Stomach (tissue), 8 donors: ENCODE measurements at regions not wholly inside any gene's neighbourhood (a gene's known extent, or its start where the extent isn't known, plus 50 kb on each side); places are given as distances from the start of the nearest gene placed in this dataset.

Experiments
- DNase-seq, 2 donors: peaks; one replicate each; pipeline versions ENCODE4 v3.0.0 to v3.0.0-alpha.2; 2013 to 2019
- H3K27ac ChIP-seq, 5 donors: fragments of 200-600 bp in 4 of 5; sonication (generic) in 4 of 5; one replicate each; pipeline ENCODE4 v1.5.1; 2013 to 2019; ENCODE audit warnings: mild to moderate bottlenecking in 1 of 5, moderate library complexity in 1 of 5
- H3K27me3 ChIP-seq, 3 donors: fragments of 200-600 bp; sonication (generic); one replicate each; pipeline ENCODE4 v1.5.1; 2017 to 2019; ENCODE audit warnings: mixed run types in 1 of 3
- H3K36me3 ChIP-seq, 4 donors: fragments of 200-600 bp; sonication (generic); 1 replicate in 3 of 4; 2 replicates in 1 of 4; pipeline ENCODE4 v1.5.1; 2016 to 2019
- H3K4me1 ChIP-seq, 4 donors: fragments of 200-600 bp; sonication (generic); one replicate each; pipeline ENCODE4 v1.5.1; 2016 to 2019
- H3K4me3 ChIP-seq, 4 donors: fragments of 200-600 bp; sonication (generic) in 3 of 4; one replicate each; pipeline ENCODE4 v1.5.1; 2016 to 2019; ENCODE audit warnings: mild to moderate bottlenecking in 1 of 4
- H3K9me3 ChIP-seq, 4 donors: fragments of 200-600 bp; sonication (generic); one replicate each; pipeline ENCODE4 v1.5.1; 2016 to 2019
- EP300 ChIP-seq: sonication (generic); formaldehyde crosslinking; IDR thresholded peaks from one replicate; pipeline ENCODE4 v1.6.1; 2017; ENCODE audit warnings: antibody characterized with exemption
- POLR2A ChIP-seq, 4 donors: fragments of 450-650 bp; IDR thresholded peaks; one replicate each; pipeline ENCODE4 v1.6.1; 2016; ENCODE audit warnings: antibody characterized with exemption in 4 of 4, control low read depth in 2 of 4, mild to moderate bottlenecking in 1 of 4, moderate library complexity in 1 of 4
- POLR2AphosphoS5 ChIP-seq, 3 donors: sonication (generic); formaldehyde crosslinking; IDR thresholded peaks; one replicate each; pipeline ENCODE4 v1.6.1; 2016; ENCODE audit warnings: antibody characterized with exemption in 3 of 3
- WGBS, 5 donors: extraction: QIAGEN DNeasy Blood & Tissue Kit in 3 of 5; methylation state at CpG; one replicate each; pipeline versions ENCODE4 v1.1.5 to v1.1.7; 2013 to 2018; 5-methylcytosine and 5-hydroxymethylcytosine counted together
- intact Hi-C: fragments of 100-400 bp; cut with DNase I; formaldehyde crosslinking; loops from one replicate; pipeline ENCODE4 v1.15.1; 2023; ENCODE audit warnings: low total_unique reads
- TF ChIP-seq, protein P1 (sequence below), 7 experiments: fragments of 450-650 bp in 4 of 7; fragments of 200-600 bp in 3 of 7; sonication (generic) in 3 of 7; IDR thresholded peaks; one replicate each; pipeline ENCODE4 v1.5.1; 2016 to 2019; ENCODE audit warnings: antibody characterized with exemption in 7 of 7, control low read depth in 2 of 7, mild to moderate bottlenecking in 1 of 7
- donor health status: healthy with polysubstance abuse.
- donor health status: Bipolar disorder and iron deficiency.
- donor health status: healthy.

DNA sequence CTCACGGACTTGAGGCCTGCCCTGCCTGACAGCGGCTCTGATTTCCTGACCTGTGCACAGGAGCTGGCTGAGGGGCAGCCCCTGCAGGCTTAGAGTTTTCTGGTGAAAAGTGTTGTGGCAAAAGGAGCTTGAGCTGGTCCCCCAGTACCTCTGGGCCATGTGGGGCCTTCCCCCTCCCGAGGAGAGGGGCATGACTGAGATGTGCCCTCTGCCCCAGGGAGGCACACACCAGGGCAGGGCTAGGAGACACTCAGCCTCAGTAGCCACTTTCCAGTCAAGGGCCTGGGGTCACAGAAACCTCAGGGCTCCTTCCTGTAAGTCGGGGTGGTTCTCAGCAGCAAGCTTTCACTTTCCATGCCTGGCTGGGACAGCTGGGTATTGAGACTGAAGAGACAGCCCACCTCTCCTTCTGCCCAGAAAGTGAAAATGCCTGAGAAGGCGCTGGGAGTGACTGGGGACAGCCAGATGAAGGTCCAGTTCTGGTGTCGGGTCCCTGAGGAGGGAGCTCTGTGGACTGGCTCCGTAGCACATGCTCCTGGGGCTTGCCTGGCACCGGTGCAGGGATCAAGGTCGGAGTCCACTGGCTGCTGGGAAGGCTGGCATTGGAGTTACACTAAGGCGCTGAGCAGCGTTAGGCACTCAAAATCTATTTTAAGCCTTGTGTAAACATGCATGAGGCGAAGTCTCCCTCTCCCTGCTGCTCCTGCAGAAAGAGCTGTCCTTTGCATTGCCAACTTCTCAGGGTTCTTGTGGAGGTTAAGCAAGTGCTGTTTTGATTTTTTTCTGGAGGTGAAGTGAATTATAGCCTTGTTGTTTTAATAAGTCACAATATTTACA, 394.9 kb downstream of the GADD45G start:
- 2 to 9% (median 5%) methylated on average over 9 to 12 of the region's 12 CpGs for WGBS, 5 donors
- Histone ChIP-seq H3K27me3 (no peaks in the 10 kb centered on the region), H3K36me3 (no peaks in the 10 kb centered on the region), H3K4me3 (peak overlapping the region; percentile 14 to 31 (median 28)), H3K9me3 (no peaks in the 10 kb centered on the region), H3K27ac (peak overlapping the region; percentile 81 to 98 (median 92)), H3K4me1 (peaks cover 41 to 69% (median 65%) of the 10 kb centered on the region in 4 donors)
- TF ChIP-seq, protein P1, sequence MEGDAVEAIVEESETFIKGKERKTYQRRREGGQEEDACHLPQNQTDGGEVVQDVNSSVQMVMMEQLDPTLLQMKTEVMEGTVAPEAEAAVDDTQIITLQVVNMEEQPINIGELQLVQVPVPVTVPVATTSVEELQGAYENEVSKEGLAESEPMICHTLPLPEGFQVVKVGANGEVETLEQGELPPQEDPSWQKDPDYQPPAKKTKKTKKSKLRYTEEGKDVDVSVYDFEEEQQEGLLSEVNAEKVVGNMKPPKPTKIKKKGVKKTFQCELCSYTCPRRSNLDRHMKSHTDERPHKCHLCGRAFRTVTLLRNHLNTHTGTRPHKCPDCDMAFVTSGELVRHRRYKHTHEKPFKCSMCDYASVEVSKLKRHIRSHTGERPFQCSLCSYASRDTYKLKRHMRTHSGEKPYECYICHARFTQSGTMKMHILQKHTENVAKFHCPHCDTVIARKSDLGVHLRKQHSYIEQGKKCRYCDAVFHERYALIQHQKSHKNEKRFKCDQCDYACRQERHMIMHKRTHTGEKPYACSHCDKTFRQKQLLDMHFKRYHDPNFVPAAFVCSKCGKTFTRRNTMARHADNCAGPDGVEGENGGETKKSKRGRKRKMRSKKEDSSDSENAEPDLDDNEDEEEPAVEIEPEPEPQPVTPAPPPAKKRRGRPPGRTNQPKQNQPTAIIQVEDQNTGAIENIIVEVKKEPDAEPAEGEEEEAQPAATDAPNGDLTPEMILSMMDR (IDR thresholded peaks at IDR 0.05) = no peak
- TF ChIP-seq EP300 = peak; percentile 69
- TF ChIP-seq POLR2A (IDR thresholded peaks at IDR 0.05) = no peak
- TF ChIP-seq POLR2AphosphoS5 (IDR thresholded peaks at IDR 0.05) = peak; percentile 76 to 88 (median 85)
- DNase-seq = peak; percentile 90 to 92
- intact Hi-C loops = no loop called here

DNA sequence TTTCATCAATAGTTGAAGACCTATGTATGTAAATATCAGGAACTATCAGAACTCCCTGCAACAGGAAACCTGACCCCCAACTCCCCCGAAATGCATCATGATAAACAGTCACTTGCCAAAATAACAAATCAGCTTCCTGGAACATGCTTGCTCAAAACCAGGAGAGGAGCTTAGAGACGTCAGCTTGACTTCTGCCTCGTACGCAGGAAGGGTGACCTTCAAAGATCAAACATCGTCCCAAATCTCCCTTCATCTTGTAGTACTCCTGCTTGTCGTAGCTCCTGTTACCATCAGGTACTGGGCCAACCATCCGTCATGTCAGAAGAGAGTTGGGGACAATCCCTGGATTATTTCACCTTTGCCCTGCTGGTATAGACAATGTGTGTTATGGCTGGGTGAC, 396.1 kb downstream of the GADD45G start:
- Histone ChIP-seq H3K4me3 (no peak overlapping the region), H3K36me3 (no peaks in the 10 kb centered on the region), H3K9me3 (no peaks in the 10 kb centered on the region), H3K27ac (peak overlapping the region; percentile 75 to 98 (median 92)), H3K4me1 (peaks cover 41 to 67% (median 58%) of the 10 kb centered on the region in 4 donors), H3K27me3 (no peaks in the 10 kb centered on the region)
- peak in 1 of 3 donors; percentile 53 for TF ChIP-seq POLR2AphosphoS5 (IDR thresholded peaks at IDR 0.05)
- TF ChIP-seq POLR2A (IDR thresholded peaks at IDR 0.05) = no peak
- intact Hi-C loops = no loop called here
- peak in 1 of 2 donors; percentile 44 for DNase-seq
- WGBS, 5 donors = 11 to 40% (median 25%) methylated on average over 7 of the region's 7 CpGs

DNA sequence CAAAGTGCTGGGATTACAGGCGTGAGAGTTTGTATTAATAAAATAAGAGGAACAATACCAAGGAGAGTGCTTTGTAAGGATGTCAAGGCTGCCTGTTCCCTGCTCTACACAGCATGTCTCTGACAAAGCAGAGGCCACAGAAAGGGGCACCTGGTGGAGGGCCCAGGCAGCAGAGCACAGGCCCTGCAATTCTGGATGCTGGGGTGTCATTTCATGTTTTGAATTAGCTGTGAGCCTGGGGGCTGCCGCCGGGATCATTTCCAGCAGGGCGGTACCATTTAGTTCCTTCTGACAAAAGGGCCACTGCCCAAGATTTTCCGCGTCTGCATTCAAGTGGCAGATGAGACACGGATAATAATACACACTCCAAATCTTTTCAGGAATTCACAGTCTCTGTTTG, 396.9 kb downstream of the GADD45G start:
- no peaks in the 10 kb centered on the region for H3K9me3 ChIP-seq
- DNase-seq = no peak
- intact Hi-C loops = no loop called here
- TF ChIP-seq POLR2AphosphoS5 (IDR thresholded peaks at IDR 0.05) = no peak
- no peak for TF ChIP-seq POLR2A (IDR thresholded peaks at IDR 0.05)
- no peak for TF ChIP-seq EP300
- TF ChIP-seq, protein P1 (IDR thresholded peaks at IDR 0.05) = no peak
- peaks cover 41 to 67% (median 58%) of the 10 kb centered on the region in 4 donors for H3K4me1 ChIP-seq
- WGBS, 5 donors = 58 to 67% (median 66%) methylated on average over 7 of the region's 7 CpGs
- H3K4me3 ChIP-seq = no peak overlapping the region
- no peaks in the 10 kb centered on the region for H3K27me3 ChIP-seq
- no peaks in the 10 kb centered on the region for H3K36me3 ChIP-seq
- H3K27ac ChIP-seq = peak overlapping the region in 3 of 5 donors; percentile 92 to 98 (median 93)

DNA sequence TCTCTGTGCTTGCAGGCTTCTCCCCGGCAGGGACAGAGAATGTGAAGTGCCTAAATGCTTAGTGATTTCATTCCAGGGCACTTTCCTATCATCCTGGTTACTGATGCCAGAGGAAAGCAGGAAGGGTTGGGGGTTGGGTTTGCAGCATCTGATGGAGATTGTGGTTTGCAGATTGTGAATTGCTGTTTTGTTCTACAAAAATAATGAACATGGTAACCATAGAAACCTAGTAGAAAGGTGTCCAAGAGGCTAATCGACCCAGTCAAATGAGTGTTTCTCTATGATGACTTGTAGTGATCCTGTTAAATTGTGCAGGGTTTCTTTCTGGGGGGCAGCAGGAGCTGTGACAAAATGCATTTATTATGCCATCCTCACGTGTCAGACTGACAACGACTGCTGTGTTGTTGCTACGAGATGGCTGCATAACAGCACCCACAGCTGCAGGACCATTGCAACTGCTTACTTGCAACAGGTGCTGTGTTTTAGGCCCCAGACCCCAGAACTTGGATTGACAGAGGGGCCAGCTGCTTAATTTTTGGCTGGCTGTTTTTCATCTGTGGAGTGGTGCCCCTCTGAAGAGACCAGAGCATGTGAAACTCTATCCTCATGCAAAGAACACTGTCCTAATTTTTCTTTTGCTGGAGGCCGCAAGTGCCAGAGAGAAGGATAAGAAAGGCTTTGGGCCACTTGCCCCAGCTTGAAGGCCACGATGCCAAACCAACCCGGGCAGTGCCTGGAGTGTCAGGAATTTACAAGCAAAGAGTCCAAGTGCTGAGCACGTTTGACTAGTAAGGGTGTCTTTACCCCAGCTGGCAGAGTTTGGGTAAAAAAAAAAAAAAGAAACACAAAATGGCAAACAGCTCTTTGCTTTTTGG, 397.8 kb downstream of the GADD45G start:
- Histone ChIP-seq H3K27me3 (no peaks in the 10 kb centered on the region), H3K4me3 (no peak overlapping the region), H3K9me3 (no peaks in the 10 kb centered on the region), H3K4me1 (peaks cover 41 to 72% (median 63%) of the 10 kb centered on the region in 4 donors), H3K36me3 (no peaks in the 10 kb centered on the region), H3K27ac (peak overlapping the region in 3 of 5 donors; percentile 92 to 98 (median 93))
- WGBS, 5 donors = 30 to 47% (median 41%) methylated on average over 9 of the region's 9 CpGs
- intact Hi-C loops = no loop called here
- TF ChIP-seq POLR2A (IDR thresholded peaks at IDR 0.05) (no peak), EP300 (no peak), POLR2AphosphoS5 (IDR thresholded peaks at IDR 0.05) (peak in 1 of 3 donors; percentile 37)
- DNase-seq = peak; percentile 36 to 58

DNA sequence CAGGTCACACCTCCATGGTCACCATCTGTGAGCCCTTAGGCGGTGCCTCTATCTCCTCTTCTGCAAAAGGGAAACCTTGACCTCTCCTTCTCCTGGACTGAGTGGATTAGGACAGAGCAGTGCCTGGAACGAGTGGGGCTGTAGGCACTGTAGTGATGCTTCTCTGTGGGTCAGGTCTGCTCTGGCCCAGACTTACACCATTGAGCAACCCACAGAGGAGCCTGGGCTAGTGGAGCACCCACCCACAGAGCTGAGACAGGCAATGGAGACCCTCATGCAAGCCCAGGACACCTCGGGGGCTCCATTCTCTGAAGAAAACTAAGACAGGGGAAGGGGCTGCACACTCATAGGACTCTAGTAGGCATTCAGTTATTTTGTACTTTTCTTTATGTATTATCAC, 400.6 kb downstream of the GADD45G start:
- 90 to 97% (median 96%) methylated on average over 3 of the region's 3 CpGs for WGBS, 5 donors
- peaks cover 32 to 70% (median 47%) of the 10 kb centered on the region in 4 donors for H3K4me1 ChIP-seq
- H3K36me3 ChIP-seq = no peaks in the 10 kb centered on the region
- no peak for TF ChIP-seq EP300
- TF ChIP-seq, protein P1 (IDR thresholded peaks at IDR 0.05) = no peak
- no peak for TF ChIP-seq POLR2AphosphoS5 (IDR thresholded peaks at IDR 0.05)
- no peak for TF ChIP-seq POLR2A (IDR thresholded peaks at IDR 0.05)
- no peaks in the 10 kb centered on the region for H3K9me3 ChIP-seq
- intact Hi-C loops = no loop called here
- DNase-seq = no peak
- no peaks in the 10 kb centered on the region for H3K27me3 ChIP-seq
- H3K27ac ChIP-seq = no peak overlapping the region
- no peak overlapping the region for H3K4me3 ChIP-seq
